ACHN (cell line): ENCODE measurements at regions not wholly inside any gene's neighbourhood (a gene's known extent, or its start where the extent isn't known, plus 50 kb on each side); places are given as distances from the start of the nearest gene placed in this dataset.

Experiments
- DNase-seq: peaks from one replicate; pipeline ENCODE4 v3.0.0-alpha.2; 2015
- in situ Hi-C: cut with HindIII; loops from 2 replicates; pipeline ENCODE4 v1.10.0; 2017; ENCODE audit warnings: low sequenced_read_pairs, low pct_ligation_motif_present, low pct_unique_long_range_greater_than_20kb

DNA sequence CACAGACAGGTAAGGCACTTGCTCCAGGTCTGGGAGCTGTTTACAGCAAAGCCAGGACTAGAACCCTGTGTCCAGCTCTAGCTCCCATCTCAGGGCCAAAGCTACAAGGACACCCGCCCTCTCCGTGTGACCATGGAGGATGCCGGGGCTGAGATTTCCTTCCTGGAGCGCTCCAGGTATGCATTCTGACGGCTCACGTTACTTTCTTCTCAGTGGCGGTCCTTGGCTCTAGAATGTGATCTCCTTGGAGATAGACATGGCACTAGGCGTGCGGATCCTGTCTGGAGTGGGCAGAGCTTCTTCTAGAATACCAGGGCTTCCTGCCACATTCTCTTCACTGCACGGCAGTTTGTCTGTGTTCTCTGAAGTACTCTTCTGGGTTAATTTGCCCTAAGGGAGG lies 185.7 kb downstream of the OPA1 start:
- in situ Hi-C loops: no loop called here
- DNase-seq: no peak

DNA sequence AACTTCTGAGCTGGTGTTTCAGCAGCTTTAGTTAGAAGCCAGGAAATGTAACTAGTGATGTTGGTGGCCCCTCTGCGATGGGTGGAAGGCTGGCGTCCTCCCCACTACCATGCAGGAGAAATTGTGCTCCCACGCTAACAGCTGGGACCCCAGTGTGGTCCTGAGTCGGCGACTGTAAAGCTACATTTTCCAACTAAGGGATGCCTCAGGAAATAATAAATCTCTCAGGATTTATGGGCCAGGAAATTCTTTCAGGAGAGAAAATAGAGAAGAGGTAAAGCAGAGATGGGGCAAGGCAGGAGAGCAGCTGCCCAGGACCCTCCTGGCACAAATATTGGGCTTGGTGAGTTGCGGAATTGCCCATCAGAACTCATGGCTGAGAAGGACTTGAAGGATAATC lies 186.9 kb downstream of the OPA1 start:
- in situ Hi-C loops: no loop called here
- DNase-seq: no peak

DNA sequence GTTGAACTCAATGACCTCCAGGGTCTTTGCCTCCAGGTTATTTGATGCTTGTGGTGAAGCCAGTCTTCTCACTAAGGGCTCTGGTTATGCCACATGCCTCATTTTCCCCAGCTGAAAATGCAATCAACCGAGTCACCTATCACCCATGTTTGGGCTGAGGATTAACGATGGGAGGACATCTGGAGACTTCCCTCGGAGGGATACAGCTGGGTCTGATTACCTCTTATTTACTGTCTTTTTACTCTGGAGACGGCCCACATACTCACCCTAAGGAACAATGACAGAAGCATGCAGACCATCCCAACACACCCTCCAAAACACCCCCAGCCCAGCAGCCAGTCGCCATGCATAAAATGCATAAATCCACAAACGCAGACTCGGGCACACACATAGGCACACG lies 187.4 kb downstream of the OPA1 start:
- no peak for DNase-seq
- in situ Hi-C loops: no loop called here

DNA sequence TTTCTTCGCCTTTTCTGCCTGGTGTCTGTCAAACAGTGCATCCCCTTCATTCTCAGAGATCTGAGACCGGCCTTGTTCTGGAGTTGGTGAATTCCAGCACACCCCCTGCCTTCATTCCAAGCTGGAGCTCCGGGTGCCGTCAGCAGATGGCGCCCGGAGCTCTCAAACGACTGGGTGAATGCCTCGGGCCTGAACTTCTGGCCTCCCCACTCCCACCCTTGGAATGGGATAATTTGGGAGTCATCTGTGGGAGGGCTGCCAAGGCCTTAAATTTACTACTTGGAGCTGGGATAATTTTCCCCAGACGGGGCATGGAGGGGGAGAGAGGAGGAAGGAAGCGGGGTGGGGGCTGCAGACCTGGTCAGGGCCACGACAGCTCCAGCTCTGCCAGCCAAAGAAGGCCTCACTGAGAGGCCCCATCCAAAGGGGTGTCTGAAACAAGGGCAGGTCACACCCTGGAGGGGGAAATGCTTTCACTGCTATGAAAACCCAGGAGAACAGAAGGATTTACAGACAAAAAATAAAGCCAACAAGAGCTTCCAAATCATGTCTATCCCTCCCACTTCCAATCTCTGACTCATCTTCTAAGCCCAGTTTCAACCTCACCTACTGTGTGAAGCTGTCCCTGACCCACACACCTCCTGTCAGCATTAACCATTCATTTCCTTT lies 187.9 kb downstream of the OPA1 start:
- in situ Hi-C loops: no loop called here

DNA sequence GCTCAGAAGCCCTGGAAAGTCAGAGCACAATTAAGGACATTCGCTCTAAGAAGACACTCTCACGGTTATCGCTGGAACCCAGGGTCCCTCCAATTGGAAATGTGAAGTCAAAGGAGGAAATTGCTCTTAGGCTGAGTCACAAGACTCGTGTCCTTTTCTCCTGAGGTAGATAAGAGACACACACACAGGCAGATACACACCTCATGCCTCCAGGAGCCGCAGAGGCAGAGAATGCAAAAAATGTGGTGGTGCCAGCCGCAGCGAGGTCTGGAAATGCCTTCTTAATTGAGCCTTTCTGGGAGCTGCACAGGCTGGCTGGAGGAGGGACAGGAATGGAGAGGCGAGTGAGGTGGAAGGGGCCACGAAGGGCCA lies 189.3 kb downstream of the OPA1 start:
- peak; percentile 83 for DNase-seq
- in situ Hi-C loops: no loop called here

More for the DNA sequence above, 187.9 kb downstream of the OPA1 start:
- DNase-seq: peak; percentile 75

DNA sequence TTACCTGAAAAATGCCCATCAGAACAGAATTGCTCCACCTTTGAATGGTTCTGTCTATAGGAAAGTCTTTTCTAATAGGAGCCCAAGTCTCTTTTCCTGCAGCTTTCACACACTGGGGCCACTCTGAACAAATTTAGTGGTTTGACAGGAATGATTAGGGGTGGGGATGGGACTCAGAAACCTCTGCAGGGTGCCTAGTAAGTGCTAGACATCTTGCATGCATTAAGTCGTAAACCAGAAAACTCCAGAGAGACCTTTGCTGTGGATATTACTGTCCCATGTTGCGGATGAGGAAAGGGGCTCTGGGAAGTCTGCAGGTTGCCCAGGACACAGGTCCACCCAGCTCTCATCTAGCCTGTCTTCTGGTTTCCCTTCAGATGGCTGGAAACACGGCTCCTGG lies 189.7 kb downstream of the OPA1 start:
- in situ Hi-C loops: no loop called here

DNA sequence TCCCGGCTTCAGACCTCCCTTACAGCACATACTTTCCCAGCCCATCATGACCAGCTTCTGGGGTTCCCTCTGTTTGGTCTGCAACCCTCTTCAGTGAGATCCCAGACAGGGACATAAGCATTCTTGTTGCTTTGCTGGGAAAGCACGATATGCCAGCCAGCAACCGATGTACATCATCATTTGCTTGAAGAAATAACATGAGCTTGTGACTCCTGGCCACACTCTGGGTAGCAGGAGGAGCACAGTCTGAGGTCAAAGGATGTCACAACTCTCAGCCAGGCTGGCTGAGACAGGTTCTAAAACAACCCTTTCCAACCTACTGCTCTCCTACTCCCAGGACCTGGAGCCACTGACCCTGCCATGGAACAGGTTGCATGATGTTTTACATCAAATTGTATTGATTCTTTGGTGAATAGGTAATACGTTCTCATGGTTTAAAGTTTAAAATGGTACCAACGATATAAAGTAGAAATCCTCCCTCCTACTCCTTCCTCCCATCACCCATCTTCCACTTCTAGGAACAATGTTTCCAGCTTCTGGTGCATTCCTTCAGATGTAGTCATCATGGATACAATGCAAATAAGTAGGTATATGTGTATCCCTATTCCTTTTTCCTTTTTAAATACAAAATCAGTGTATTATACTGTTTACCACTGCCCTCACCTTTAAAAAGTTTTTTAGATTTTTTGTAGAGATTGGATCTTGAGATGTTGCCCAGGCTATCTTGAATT lies 190.3 kb downstream of the OPA1 start:
- in situ Hi-C loops: no loop called here
- peak; percentile 6 for DNase-seq

More for the DNA sequence above, 189.7 kb downstream of the OPA1 start:
- no peak for DNase-seq

DNA sequence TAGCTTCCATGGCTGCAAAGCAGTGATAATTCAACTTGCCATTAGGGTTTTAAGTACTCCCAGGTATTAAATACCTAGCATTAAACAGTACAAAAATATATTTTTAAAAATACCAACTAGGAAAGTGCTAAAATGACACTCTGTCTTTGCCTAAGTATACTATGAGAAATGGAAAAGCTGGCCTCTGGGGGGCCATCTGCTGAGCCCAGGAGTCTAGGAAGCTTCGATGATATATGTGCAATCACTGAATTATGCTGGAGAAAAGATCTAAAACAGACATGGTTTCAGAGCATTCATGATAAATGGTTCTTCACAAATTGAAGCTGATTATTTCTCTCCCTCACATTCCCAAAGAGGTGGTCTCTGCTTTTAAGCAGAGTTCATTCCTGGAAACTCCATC lies 191.8 kb downstream of the OPA1 start:
- in situ Hi-C loops: no loop called here
- DNase-seq: no peak

DNA sequence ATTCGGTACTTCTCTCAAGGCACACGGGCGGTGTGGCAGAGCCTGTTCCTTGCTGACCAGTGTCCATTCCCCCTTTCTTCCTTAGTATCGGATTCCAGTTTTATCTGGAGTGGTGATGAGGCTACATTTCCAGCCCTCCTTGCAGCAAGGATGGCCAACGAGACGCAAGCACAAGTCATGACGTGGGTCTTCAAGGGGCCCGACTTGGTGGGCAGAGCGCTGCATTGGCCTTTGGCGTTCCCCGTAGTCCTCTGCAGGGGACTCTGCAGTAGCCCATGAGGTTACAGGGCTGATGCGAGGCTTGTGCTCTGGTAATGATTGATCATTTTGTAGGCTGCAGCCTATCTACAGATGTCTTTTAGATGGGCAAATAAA lies 194.5 kb downstream of the OPA1 start:
- no peak for DNase-seq
- in situ Hi-C loops: no loop called here

DNA sequence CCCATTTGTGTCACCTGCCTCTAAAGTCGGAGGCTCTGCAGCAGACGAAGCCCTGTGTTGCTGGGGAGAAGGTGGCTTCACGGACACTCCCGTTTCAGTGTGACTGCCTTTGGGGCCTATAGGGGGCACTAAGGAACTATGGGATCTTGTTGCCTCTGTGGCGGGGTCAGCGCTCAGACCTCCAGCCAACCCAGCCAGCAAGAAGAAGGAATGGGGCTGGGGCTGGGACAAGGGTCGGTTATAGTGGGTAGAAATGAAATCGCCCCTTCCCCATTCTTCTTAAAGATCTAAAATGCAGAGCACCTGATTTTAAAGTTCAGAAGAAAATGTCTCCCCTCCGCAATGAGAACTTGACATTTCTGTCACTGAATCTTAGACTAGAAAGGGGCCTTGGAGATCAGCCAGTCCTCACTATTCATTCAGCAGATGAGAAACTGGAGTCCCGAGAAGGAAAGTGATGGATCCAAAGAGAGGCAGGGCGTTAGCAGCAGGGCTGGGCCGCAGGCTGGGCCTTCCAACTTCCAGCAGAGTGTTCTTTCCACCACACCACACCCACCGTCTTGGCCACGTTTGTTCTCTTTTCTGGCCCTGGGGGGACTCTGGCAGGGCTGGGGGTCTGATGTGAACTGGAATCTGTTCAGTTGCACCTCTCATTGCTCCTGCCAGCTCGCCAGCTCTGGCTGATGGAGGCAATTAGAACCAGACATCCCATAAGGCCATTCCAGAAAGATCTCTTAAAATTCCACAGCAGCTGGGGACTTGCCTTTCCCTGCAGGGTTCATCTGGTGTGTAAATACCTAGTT lies 195.4 kb downstream of the OPA1 start:
- in situ Hi-C loops: no loop called here

DNA sequence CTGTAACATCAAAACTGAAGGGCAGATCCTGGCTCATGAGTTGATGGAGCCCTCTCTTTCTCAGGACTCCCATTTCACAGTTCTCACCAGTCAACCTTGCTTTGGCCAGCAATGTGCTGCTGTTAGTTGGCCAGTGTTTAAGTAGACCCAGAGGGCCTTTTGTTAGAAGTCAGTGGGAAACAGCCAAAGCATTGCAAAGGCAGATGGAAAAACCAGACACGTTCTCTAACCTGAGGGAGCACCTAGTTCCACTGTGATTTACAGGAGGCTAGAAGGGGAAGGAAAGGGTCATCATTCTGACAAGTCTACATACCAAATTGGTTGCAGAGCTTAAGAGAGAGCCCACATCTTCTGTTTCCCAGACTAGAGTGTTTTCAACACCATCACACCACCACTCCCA lies 196.4 kb downstream of the OPA1 start:
- DNase-seq: no peak
- in situ Hi-C loops: no loop called here

More for the DNA sequence above, 195.4 kb downstream of the OPA1 start:
- peak; percentile 65 for DNase-seq

DNA sequence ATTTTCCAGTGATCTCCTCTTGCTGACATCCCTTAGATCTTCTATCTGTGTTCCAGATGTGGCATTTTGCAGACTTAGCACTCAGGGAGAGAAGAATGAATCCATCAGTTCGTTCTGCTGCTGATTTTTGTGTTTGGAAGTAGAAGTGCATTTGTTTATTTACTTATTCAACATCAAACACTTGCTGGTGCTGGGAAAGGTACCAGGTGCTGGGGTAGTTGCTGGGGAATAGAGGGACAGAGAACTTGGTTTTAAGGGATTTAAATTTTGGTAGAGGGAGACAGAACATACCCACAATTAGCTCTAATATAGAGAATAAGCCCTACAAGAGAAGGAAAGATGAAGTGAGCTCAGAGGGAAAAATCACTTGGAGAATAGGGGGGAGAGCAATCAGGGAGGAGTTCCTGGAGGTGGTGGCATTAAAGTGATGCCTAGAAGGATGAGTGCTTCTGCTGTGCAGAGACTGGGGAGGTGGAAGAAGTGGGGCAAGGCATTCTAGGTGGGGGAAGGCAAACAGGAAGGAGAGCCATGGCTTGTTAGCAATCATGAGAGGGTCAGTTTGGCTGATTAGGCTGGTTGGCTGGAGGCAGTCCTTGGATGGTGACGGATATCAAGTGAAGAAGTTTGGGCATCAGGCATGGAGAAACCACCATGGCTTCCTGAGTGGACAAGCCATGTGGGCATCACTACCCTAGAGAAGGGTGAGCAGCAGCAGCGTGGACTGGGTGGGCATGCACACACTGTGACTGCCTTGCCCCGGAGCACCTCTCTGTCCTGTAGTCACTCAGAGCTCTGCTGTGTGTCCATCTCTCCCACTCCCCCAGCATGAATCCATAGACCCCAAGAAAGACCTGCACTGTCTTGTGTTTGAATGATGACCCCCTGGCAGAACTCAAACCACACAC lies 197.3 kb downstream of the OPA1 start:
- in situ Hi-C loops: no loop called here
- DNase-seq: no peak

DNA sequence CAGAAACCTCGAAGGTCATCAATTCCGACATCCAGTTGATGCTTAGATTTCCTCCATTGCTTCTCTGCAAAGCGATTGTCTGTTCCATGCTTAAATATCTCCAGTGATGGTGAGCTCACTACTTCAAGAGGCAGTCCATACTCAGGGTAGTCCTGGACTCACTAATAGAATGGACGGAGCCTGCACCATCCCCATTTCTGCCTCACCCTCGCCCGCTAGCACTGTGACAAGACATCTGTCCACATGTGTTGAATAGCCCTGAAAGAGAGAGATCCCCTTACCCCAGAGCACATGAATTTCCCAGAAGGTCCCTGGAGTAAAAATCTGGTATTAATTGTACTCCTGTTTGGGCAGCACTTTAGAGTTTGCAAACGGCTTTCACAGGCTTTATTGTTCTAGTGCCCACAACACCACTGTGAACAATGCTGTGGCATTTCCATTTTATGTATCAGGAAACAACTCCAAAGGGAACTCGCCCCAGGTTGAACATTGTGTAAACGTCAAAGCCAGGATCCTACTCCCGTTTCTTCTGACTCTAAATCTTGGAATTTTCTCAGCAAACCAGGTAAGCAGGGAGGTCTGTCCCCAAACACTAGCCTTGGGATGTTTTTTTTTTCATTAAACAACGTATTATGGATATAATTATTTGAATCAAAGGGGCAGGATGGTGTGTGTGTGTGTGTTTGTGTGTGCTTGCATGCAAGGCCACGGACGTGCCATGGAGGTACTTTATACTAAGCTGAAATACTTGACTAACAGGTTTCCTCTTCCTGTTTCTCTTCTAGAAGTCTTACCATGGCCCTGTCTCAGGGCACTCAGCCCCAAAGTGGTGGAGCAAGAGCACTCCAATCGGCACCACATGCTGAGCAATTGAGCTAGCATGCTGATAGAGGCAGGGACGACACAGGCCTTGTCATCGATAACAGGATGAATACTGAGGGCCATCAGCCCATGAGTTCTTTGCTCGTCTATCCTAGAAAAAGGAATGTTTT lies 198.3 kb downstream of the OPA1 start:
- no peak for DNase-seq

DNA sequence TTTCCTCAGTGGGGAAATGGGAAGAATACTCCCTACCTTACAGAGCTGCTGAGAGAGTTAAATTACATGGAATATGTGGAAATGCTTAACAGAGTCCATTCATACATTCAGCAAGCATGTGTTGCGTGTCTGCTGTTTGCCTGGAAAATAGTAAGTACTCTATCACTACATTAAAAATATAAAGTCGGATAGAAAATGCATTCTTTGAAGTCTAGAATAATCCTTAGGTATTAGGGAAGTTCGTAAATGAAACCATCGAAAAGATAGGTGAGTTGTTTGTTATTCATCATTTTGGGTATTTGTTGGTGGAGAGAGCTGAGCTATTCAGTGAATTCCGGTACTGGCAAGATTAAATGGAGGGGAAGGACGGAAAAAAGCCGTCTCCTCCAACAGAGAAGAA lies 200.1 kb downstream of the OPA1 start:
- no peak for DNase-seq
- in situ Hi-C loops: no loop called here

More for the DNA sequence above, 198.3 kb downstream of the OPA1 start:
- in situ Hi-C loops: no loop called here

DNA sequence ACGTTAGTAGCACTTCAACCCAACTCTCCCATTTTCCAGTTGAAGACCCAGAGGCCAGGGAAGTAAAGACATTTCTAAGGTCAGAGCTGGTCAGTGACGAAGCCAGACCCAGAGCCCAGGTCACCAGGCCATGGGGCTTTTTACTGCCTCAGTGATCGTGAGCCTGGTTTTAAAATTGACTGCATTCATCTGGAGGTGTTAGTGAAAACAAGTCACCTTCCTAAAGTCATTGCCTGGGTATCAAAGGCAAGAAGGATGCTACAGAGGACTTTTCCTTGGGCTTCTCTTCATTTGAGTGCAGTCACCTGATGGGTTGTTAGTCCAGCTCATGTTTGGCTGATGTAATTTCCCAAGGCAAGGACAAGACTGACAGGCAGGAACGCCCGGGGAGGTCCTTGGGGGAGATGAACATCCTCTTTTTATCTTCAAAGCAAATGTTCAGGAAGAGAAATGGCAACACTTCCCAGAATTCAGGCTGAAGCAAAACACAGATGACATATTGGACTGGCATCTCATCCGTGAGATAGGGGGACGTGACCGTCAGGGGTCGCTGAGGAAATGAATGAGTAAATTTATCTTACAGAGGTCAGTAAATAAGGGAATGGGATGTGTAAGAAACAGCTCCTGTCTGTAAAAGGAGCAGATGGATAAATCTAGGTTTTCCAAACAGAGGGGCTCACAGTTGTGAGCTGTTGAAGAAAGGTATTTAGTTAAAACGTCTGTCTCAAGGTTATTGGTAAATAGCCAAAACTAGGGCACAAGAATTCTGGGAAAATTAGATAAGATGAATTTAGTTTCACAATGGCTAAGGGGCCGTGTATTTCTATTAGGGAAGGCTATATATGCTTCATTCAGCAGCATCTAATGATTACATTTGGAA lies 201.2 kb downstream of the OPA1 start:
- in situ Hi-C loops: no loop called here
- no peak for DNase-seq

DNA sequence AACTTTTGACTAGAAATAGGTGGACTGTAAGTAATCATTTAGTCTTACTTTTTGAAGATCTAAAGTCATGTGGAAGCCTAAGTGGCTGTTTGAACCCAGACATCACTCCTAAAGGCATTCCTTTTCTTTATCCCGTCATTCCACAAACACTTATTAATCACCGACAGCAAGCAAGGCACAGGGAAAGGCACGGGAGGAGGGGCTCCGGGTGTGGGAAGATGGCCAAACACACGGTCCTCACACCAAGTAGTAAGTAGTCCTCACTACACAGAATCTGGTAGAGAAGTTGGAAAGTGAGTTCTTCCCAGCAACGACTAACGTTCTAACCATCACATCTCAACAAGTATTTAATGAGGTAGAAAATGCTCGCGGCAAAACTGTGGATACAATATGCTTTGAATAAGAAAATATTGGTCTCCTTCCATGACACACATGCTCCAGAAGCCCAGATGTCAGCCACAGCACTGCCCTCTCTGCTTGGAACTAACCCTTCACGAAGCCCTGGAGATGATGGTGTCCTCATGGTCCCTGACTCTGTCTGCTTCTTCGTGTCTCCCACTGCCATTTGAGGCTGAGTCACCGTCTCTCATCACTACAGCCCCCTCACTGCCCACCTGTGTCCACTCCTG lies 202.2 kb downstream of the OPA1 start:
- in situ Hi-C loops: no loop called here
- no peak for DNase-seq
